GM23338 (cell line): ENCODE measurements at regions not wholly inside any gene's neighbourhood (a gene's known extent, or its start where the extent isn't known, plus 50 kb on each side); places are given as distances from the start of the nearest gene placed in this dataset.

Source experiments
- ATAC-seq: fragments of 200-7000 bp; cut with Tn5 transposase; 3 replicates; pipeline ENCODE4 v1.9.1; 2020
- DNase-seq: peaks from one replicate; pipeline ENCODE4 v3.0.0-alpha.2; 2015; ENCODE audit warnings: low spot score
- H2AFZ ChIP-seq: fragments of 200-600 bp; sonication (generic); 2 replicates; pipeline ENCODE4 v1.8.0; 2016; ENCODE audit warnings: antibody characterized with exemption, mild to moderate bottlenecking, moderate library complexity
- H3F3A ChIP-seq: fragments of 200-600 bp; sonication (generic); replicated peaks from 2 replicates; pipeline ENCODE4 v1.8.0; 2017; ENCODE audit warnings: antibody characterized with exemption, mixed run types, low read depth
- H3K27ac ChIP-seq: fragments of 200-600 bp; sonication (generic); 2 replicates; pipeline ENCODE4 v1.6.1; 2016; ENCODE audit warnings: low read depth
- H3K27me3 ChIP-seq: fragments of 200-600 bp; sonication (generic); 2 replicates; pipeline ENCODE4 v1.8.0; 2016; ENCODE audit warnings: mild to moderate bottlenecking, mixed run types, moderate library complexity; ENCODE audit not compliant: insufficient read depth
- H3K36me3 ChIP-seq: fragments of 200-600 bp; sonication (generic); 2 replicates; pipeline ENCODE4 v1.8.0; 2016; ENCODE audit warnings: mild to moderate bottlenecking; ENCODE audit not compliant: insufficient read depth
- H3K4me1 ChIP-seq: fragments of 200-600 bp; sonication (generic); 2 replicates; pipeline ENCODE4 v1.8.0; 2016; ENCODE audit warnings: mild to moderate bottlenecking, moderate library complexity; ENCODE audit not compliant: insufficient read depth
- H3K4me2 ChIP-seq: fragments of 200-600 bp; sonication (generic); 2 replicates; pipeline ENCODE4 v1.7.1; 2017; ENCODE audit warnings: mixed run types
- H3K4me3 ChIP-seq: fragments of 200-600 bp; sonication (generic); 2 replicates; pipeline ENCODE4 v1.6.1; 2016; ENCODE audit warnings: mixed run types
- H3K79me2 ChIP-seq: fragments of 200-600 bp; sonication (generic); replicated peaks from 2 replicates; pipeline ENCODE4 v1.8.0; 2017; ENCODE audit warnings: mild to moderate bottlenecking; ENCODE audit not compliant: insufficient read depth
- H3K9me2 ChIP-seq: fragments of 200-600 bp; sonication (generic); 2 replicates; pipeline ENCODE4 v1.8.0; 2017; ENCODE audit not compliant: insufficient read depth
- H4K20me1 ChIP-seq: fragments of 200-600 bp; sonication (generic); replicated peaks from 2 replicates; pipeline ENCODE4 v1.8.0; 2017; ENCODE audit warnings: mild to moderate bottlenecking; ENCODE audit not compliant: insufficient read depth
- H3K27ac Mint-ChIP-seq: 2 replicates; pipeline ENCODE4 v1.8.0; 2020; ENCODE audit warnings: inconsistent platforms, mild to moderate bottlenecking, moderate library complexity, mixed read lengths
- H3K27me3 Mint-ChIP-seq: 3 replicates; pipeline ENCODE4 v1.8.0; 2022; ENCODE audit warnings: low read depth, mild to moderate bottlenecking, moderate library complexity, mixed read lengths, inconsistent platforms; ENCODE audit not compliant: insufficient read depth, poor library complexity
- H3K36me3 Mint-ChIP-seq: 3 replicates; pipeline ENCODE4 v1.8.0; 2021; ENCODE audit warnings: low read depth, mild to moderate bottlenecking, inconsistent platforms, moderate library complexity, mixed read lengths
- H3K4me1 Mint-ChIP-seq: 3 replicates; pipeline ENCODE4 v1.8.0; 2020; ENCODE audit warnings: mild to moderate bottlenecking, inconsistent platforms, mixed read lengths
- H3K4me3 Mint-ChIP-seq: 3 replicates; pipeline ENCODE4 v1.8.0; 2021; ENCODE audit warnings: moderate library complexity, mild to moderate bottlenecking, inconsistent platforms, mixed read lengths
- H3K9me3 Mint-ChIP-seq: 3 replicates; pipeline ENCODE4 v1.8.0; 2020; ENCODE audit warnings: moderate library complexity, mild to moderate bottlenecking, inconsistent platforms, mixed read lengths
- CTCF ChIP-seq, 2 experiments: fragments of 200-600 bp in 1 of 2; sonication (generic) in 1 of 2; conservative IDR thresholded peaks; 2 replicates each; pipeline versions ENCODE4 v1.5.1 to v1.6.1; 2016 to 2017; ENCODE audit warnings: antibody characterized with exemption in 2 of 2, low read depth in 2 of 2, mild to moderate bottlenecking in 2 of 2, moderate library complexity in 1 of 2
- EZH2 ChIP-seq: fragments of 200-600 bp; sonication (generic); IDR thresholded peaks from one replicate; pipeline ENCODE4 v1.8.0; 2017; ENCODE audit warnings: antibody characterized with exemption, mild to moderate bottlenecking, low read depth; ENCODE audit not compliant: unreplicated experiment
- EZH2phosphoT487 ChIP-seq: fragments of 200-600 bp; sonication (generic); IDR thresholded peaks from one replicate; pipeline ENCODE4 v1.8.1; 2018; ENCODE audit warnings: antibody characterized with exemption; ENCODE audit not compliant: unreplicated experiment
- JUNB ChIP-seq: IDR thresholded peaks from one replicate; pipeline ENCODE4 v1.6.1; 2016; ENCODE audit warnings: antibody characterized with exemption; ENCODE audit not compliant: unreplicated experiment
- NANOG ChIP-seq: IDR thresholded peaks from 2 replicates; pipeline ENCODE4 v1.6.1; 2016; ENCODE audit warnings: antibody characterized with exemption, borderline replicate concordance
- POLR2AphosphoS5 ChIP-seq: IDR thresholded peaks from 2 replicates; pipeline ENCODE4 v1.6.1; 2016; ENCODE audit warnings: antibody characterized with exemption, low read depth
- REST ChIP-seq: IDR thresholded peaks from one replicate; pipeline ENCODE4 v1.6.1; 2018; ENCODE audit warnings: antibody characterized with exemption; ENCODE audit not compliant: unreplicated experiment
- STAT1 ChIP-seq: IDR thresholded peaks from one replicate; pipeline ENCODE4 v1.6.1; 2016; ENCODE audit warnings: antibody characterized with exemption; ENCODE audit not compliant: unreplicated experiment
- ZNF114 ChIP-seq: fragments of 250-450 bp; sonication (Bioruptor Pico); IDR thresholded peaks from 2 replicates; pipeline ENCODE4 v1.5.0; 2020; ENCODE audit warnings: mild to moderate bottlenecking, moderate library complexity
- ZNF331 ChIP-seq: fragments of 250-450 bp; sonication (Bioruptor Pico); IDR thresholded peaks from 2 replicates; pipeline ENCODE4 v1.5.0; 2020; ENCODE audit warnings: low read depth, mild to moderate bottlenecking, moderate library complexity

GRCh38 chr3:56911363-56911762 lies 109.6 kb upstream of the ARHGEF3 start:
- DNase-seq (no peak), ATAC-seq (no peak)
- Histone ChIP-seq H3K79me2 (no peaks in the 10 kb centered on the region), H2AFZ (no peak overlapping the region), H4K20me1 (no peaks in the 10 kb centered on the region), H3K27me3 (no peaks in the 10 kb centered on the region), H3K9me2 (no peaks in the 10 kb centered on the region), H3K4me2 (no peak overlapping the region), H3K27ac (no peak overlapping the region), H3K36me3 (no peaks in the 10 kb centered on the region; the same call in 1 of the 2 replicates), H3K4me3 (no peak overlapping the region), H3K4me1 (peaks cover 9% of the 10 kb centered on the region), H3F3A (no peaks in the 10 kb centered on the region)
- H3K4me1 Mint-ChIP-seq, result peaks cover 9% of the 10 kb centered on the region
- no peak overlapping the region for H3K4me3 Mint-ChIP-seq
- TF ChIP-seq REST, result no peak
- no peak for TF ChIP-seq POLR2AphosphoS5
- no peak for TF ChIP-seq NANOG
- TF ChIP-seq JUNB, result no peak
- no peak for TF ChIP-seq CTCF (conservative IDR thresholded peaks at IDR 0.05; ENCODE audit: low read depth in 2 of 2)
- TF ChIP-seq STAT1, result no peak
- TF ChIP-seq EZH2phosphoT487, result no peak
- no peak for TF ChIP-seq ZNF114 (CRISPR knock-in tag)
- TF ChIP-seq EZH2, result no peak
- H3K27me3 Mint-ChIP-seq, result peaks cover under 1% of the 10 kb centered on the region
- H3K36me3 Mint-ChIP-seq, result no peaks in the 10 kb centered on the region
- no peaks in the 10 kb centered on the region for H3K9me3 Mint-ChIP-seq
- H3K27ac Mint-ChIP-seq, result no peak overlapping the region

- Mint-ChIP-seq H3K36me3 (no peaks in the 10 kb centered on the region), H3K27ac (no peak overlapping the region)
Observed at GRCh38 chr3:56909349-56909748, 107.6 kb upstream of the ARHGEF3 start.

More at GRCh38 chr3:56909349-56909748, 107.6 kb upstream of the ARHGEF3 start:
- Histone ChIP-seq H3K9me2 (no peaks in the 10 kb centered on the region), H3K79me2 (no peaks in the 10 kb centered on the region), H4K20me1 (no peaks in the 10 kb centered on the region), H3K4me2 (no peak overlapping the region), H3K4me3 (no peak overlapping the region), H3K27ac (no peak overlapping the region), H3K27me3 (no peaks in the 10 kb centered on the region), H2AFZ (no peak overlapping the region), H3K36me3 (no peaks in the 10 kb centered on the region; the same call in 1 of the 2 replicates), H3F3A (no peaks in the 10 kb centered on the region), H3K4me1 (no peaks in the 10 kb centered on the region)
- no peaks in the 10 kb centered on the region for H3K4me1 Mint-ChIP-seq
- no peak for DNase-seq
- no peak overlapping the region for H3K4me3 Mint-ChIP-seq
- H3K9me3 Mint-ChIP-seq, result no peaks in the 10 kb centered on the region
- TF ChIP-seq NANOG (no peak), EZH2 (no peak), ZNF331 (no peak)
- H3K27me3 Mint-ChIP-seq, result no peaks in the 10 kb centered on the region
- no peak for ATAC-seq
